ENCODE measurements at regions not wholly inside any gene's neighbourhood (a gene's known extent, or its start where the extent isn't known, plus 50 kb on each side); places are given as distances from the start of the nearest gene placed in this dataset.

GRCh38 chr14:87758876-87759275, 234.1 kb downstream of the GALC start:
- no peak for TF ChIP-seq POLR2AphosphoS5 (IDR thresholded peaks at IDR 0.05; ENCODE audit: low read depth, low read length)
- TF ChIP-seq CTCF (IDR thresholded peaks at IDR 0.05) = no peak
- TF ChIP-seq SIN3A (IDR thresholded peaks at IDR 0.05; ENCODE audit: borderline replicate concordance, insufficient read depth, low read depth, low read length) = no peak

Measured in Panc1 (cell line).